A673 (cell line): ENCODE measurements at regions not wholly inside any gene's neighbourhood (a gene's known extent, or its start where the extent isn't known, plus 50 kb on each side); places are given as distances from the start of the nearest gene placed in this dataset.

Experiments
- BruUV-seq: library from RNA; stranded (reverse); fragments of 400-500 nt; replicated peaks from 2 replicates; lab custom pipeline; 2021; lab: Mats Ljungman, UMichigan
- CTCF ChIA-PET: fragments of 300-600 bp; sonication (Branson Sonifier 250); formaldehyde crosslinking; loops from one replicate; lab custom pipeline; 2022; ENCODE audit warnings: antibody characterized with exemption; lab: Charles Lee
- POLR2A ChIA-PET: fragments of 300-600 bp; sonication (Branson Sonifier 250); formaldehyde crosslinking; loops from one replicate; lab custom pipeline; 2022; ENCODE audit warnings: antibody characterized with exemption; ENCODE audit not compliant: low non-redundant PET; lab: Charles Lee
- DNase-seq: peaks from one replicate; pipeline ENCODE4 v3.0.0-alpha.2; 2015; ENCODE audit warnings: low spot score
- H3K27ac ChIP-seq: fragments of 200-600 bp; sonication (generic); 2 replicates; pipeline ENCODE4 v1.5.1; 2016; ENCODE audit warnings: mixed run types, low read depth, mild to moderate bottlenecking, mixed read lengths, antibody characterized with exemption, low read length; ENCODE audit not compliant: poor library complexity, severe bottlenecking
- H3K27me3 ChIP-seq: fragments of 200-600 bp; sonication (generic); replicated peaks from 2 replicates; pipeline ENCODE4 v1.6.1; 2017; ENCODE audit warnings: mixed run types, low read depth, mild to moderate bottlenecking, mixed read lengths, antibody characterized with exemption, low read length; ENCODE audit not compliant: insufficient read depth, poor library complexity
- H3K36me3 ChIP-seq: fragments of 200-600 bp; sonication (generic); 2 replicates; pipeline ENCODE4 v1.6.1; 2016; ENCODE audit warnings: mixed run types, mild to moderate bottlenecking, mixed read lengths, antibody characterized with exemption, low read length; ENCODE audit not compliant: insufficient read depth, poor library complexity, severe bottlenecking
- H3K4me1 ChIP-seq: fragments of 200-600 bp; sonication (generic); 2 replicates; pipeline ENCODE4 v1.6.1; 2017; ENCODE audit warnings: mixed run types, mild to moderate bottlenecking, mixed read lengths, antibody characterized with exemption, low read length; ENCODE audit not compliant: insufficient read depth, poor library complexity, severe bottlenecking
- H3K4me3 ChIP-seq: fragments of 200-600 bp; sonication (generic); 2 replicates; pipeline ENCODE4 v1.5.1; 2016; ENCODE audit warnings: low read depth, mixed run types, mild to moderate bottlenecking, mixed read lengths, low read length; ENCODE audit not compliant: poor library complexity, severe bottlenecking
- H3K9me3 ChIP-seq: fragments of 200-600 bp; sonication (generic); 2 replicates; pipeline ENCODE4 v1.6.1; 2016; ENCODE audit warnings: mixed run types, low read depth, mild to moderate bottlenecking, mixed read lengths, antibody characterized with exemption, low read length; ENCODE audit not compliant: poor library complexity, severe bottlenecking
- CTCF ChIP-seq: fragments of 300-800, 200-600 bp; sonication (generic); conservative IDR thresholded peaks from 2 replicates; pipeline ENCODE4 v1.5.1; 2017; ENCODE audit warnings: low read depth, mild to moderate bottlenecking, antibody characterized with exemption, low read length, moderate library complexity, mixed read lengths
- EZH2 ChIP-seq: fragments of 200-600 bp; sonication (generic); IDR thresholded peaks from 2 replicates; pipeline ENCODE4 v1.6.1; 2017; ENCODE audit warnings: borderline replicate concordance, low read depth, mild to moderate bottlenecking, mixed read lengths, antibody characterized with exemption, low read length; ENCODE audit not compliant: poor library complexity, severe bottlenecking
- intact Hi-C: fragments of 100-400 bp; cut with micrococcal nuclease; formaldehyde crosslinking; loops from one replicate; pipeline ENCODE4 v1.10.0; 2022; ENCODE audit not compliant: unreplicated experiment

- no TSS peak for BruUV-seq
- Histone ChIP-seq H3K27ac (no peak overlapping the region), H3K4me1 (no peaks in the 10 kb centered on the region), H3K36me3 (no peaks in the 10 kb centered on the region), H3K9me3 (no peaks in the 10 kb centered on the region), H3K4me3 (no peak overlapping the region), H3K27me3 (no peaks in the 10 kb centered on the region)
- ChIA-PET CTCF (no interaction called here), POLR2A (no interaction called here)
- no peak for TF ChIP-seq EZH2
- intact Hi-C loops: no loop called here
- no peak for DNase-seq
These were observed 80.5 kb downstream of the VEGFA start for GRCh38 chr6:43850314-43851203.

- no TSS peak for BruUV-seq
- intact Hi-C loops: no loop called here
- no peak overlapping the region for H3K4me3 ChIP-seq
- CTCF ChIA-PET: no interaction called here
- no peaks in the 10 kb centered on the region for H3K4me1 ChIP-seq
- H3K27ac ChIP-seq: no peak overlapping the region
- H3K27me3 ChIP-seq: no peaks in the 10 kb centered on the region
- no peaks in the 10 kb centered on the region for H3K9me3 ChIP-seq
- POLR2A ChIA-PET: interaction anchor here (0.5 kb wide), 1 partner anchor 80 kb away, joined by 6 read pairs; the partner anchor contains the start of gene VEGFA
- H3K36me3 ChIP-seq: no peaks in the 10 kb centered on the region
- no peak for TF ChIP-seq CTCF
- no peak for TF ChIP-seq EZH2
- no peak for DNase-seq
These were observed 79.8 kb downstream of the VEGFA start for GRCh38 chr6:43849844-43850243.

- intact Hi-C loops: no loop called here
- no peak for TF ChIP-seq EZH2
- TF ChIP-seq CTCF: no peak
- CTCF ChIA-PET: no interaction called here
- DNase-seq: no peak
- Histone ChIP-seq H3K4me1 (no peaks in the 10 kb centered on the region), H3K9me3 (no peaks in the 10 kb centered on the region), H3K36me3 (no peaks in the 10 kb centered on the region), H3K4me3 (no peak overlapping the region), H3K27ac (no peak overlapping the region), H3K27me3 (no peaks in the 10 kb centered on the region)
- no TSS peak for BruUV-seq
- POLR2A ChIA-PET: no interaction called here
These were observed 78.8 kb downstream of the VEGFA start for GRCh38 chr6:43848671-43849391.
